Stomach (tissue), 8 donors: ENCODE measurements at regions not wholly inside any gene's neighbourhood (a gene's known extent, or its start where the extent isn't known, plus 50 kb on each side); places are given as distances from the start of the nearest gene placed in this dataset.

ENCODE experiments used
- DNase-seq, 2 donors: peaks; one replicate each; pipeline versions ENCODE4 v3.0.0 to v3.0.0-alpha.2; 2013 to 2019
- H3K27ac ChIP-seq, 5 donors: fragments of 200-600 bp in 4 of 5; sonication (generic) in 4 of 5; one replicate each; pipeline ENCODE4 v1.5.1; 2013 to 2019; ENCODE audit warnings: mild to moderate bottlenecking in 1 of 5, moderate library complexity in 1 of 5
- H3K27me3 ChIP-seq, 3 donors: fragments of 200-600 bp; sonication (generic); one replicate each; pipeline ENCODE4 v1.5.1; 2017 to 2019; ENCODE audit warnings: mixed run types in 1 of 3
- H3K36me3 ChIP-seq, 4 donors: fragments of 200-600 bp; sonication (generic); 1 replicate in 3 of 4; 2 replicates in 1 of 4; pipeline ENCODE4 v1.5.1; 2016 to 2019
- H3K4me1 ChIP-seq, 4 donors: fragments of 200-600 bp; sonication (generic); one replicate each; pipeline ENCODE4 v1.5.1; 2016 to 2019
- H3K4me3 ChIP-seq, 4 donors: fragments of 200-600 bp; sonication (generic) in 3 of 4; one replicate each; pipeline ENCODE4 v1.5.1; 2016 to 2019; ENCODE audit warnings: mild to moderate bottlenecking in 1 of 4
- H3K9me3 ChIP-seq, 4 donors: fragments of 200-600 bp; sonication (generic); one replicate each; pipeline ENCODE4 v1.5.1; 2016 to 2019
- EP300 ChIP-seq: sonication (generic); formaldehyde crosslinking; IDR thresholded peaks from one replicate; pipeline ENCODE4 v1.6.1; 2017; ENCODE audit warnings: antibody characterized with exemption
- POLR2A ChIP-seq, 4 donors: fragments of 450-650 bp; IDR thresholded peaks; one replicate each; pipeline ENCODE4 v1.6.1; 2016; ENCODE audit warnings: antibody characterized with exemption in 4 of 4, control low read depth in 2 of 4, mild to moderate bottlenecking in 1 of 4, moderate library complexity in 1 of 4
- POLR2AphosphoS5 ChIP-seq, 3 donors: sonication (generic); formaldehyde crosslinking; IDR thresholded peaks; one replicate each; pipeline ENCODE4 v1.6.1; 2016; ENCODE audit warnings: antibody characterized with exemption in 3 of 3
- WGBS, 5 donors: extraction: QIAGEN DNeasy Blood & Tissue Kit in 3 of 5; methylation state at CpG; one replicate each; pipeline versions ENCODE4 v1.1.5 to v1.1.7; 2013 to 2018; 5-methylcytosine and 5-hydroxymethylcytosine counted together
- intact Hi-C: fragments of 100-400 bp; cut with DNase I; formaldehyde crosslinking; loops from one replicate; pipeline ENCODE4 v1.15.1; 2023; ENCODE audit warnings: low total_unique reads
- TF ChIP-seq, protein P1 (sequence below), 7 experiments: fragments of 450-650 bp in 4 of 7; fragments of 200-600 bp in 3 of 7; sonication (generic) in 3 of 7; IDR thresholded peaks; one replicate each; pipeline ENCODE4 v1.5.1; 2016 to 2019; ENCODE audit warnings: antibody characterized with exemption in 7 of 7, control low read depth in 2 of 7, mild to moderate bottlenecking in 1 of 7
- donor health status: healthy with polysubstance abuse.
- donor health status: Bipolar disorder and iron deficiency.
- donor health status: healthy.

GRCh38 chr12:88958153-88958552 lies 377.9 kb upstream of the KITLG start:
- H3K27me3 ChIP-seq: no peaks in the 10 kb centered on the region
- H3K4me1 ChIP-seq: peaks cover 0 to 17% (median 2%) of the 10 kb centered on the region in 4 donors
- intact Hi-C loops: no loop called here
- H3K27ac ChIP-seq: no peak overlapping the region
- DNase-seq: no peak
- no peak overlapping the region for H3K4me3 ChIP-seq
- no peak for TF ChIP-seq POLR2A (IDR thresholded peaks at IDR 0.05)
- H3K9me3 ChIP-seq: no peaks in the 10 kb centered on the region
- H3K36me3 ChIP-seq: no peaks in the 10 kb centered on the region

- Histone ChIP-seq H3K36me3 (no peaks in the 10 kb centered on the region), H3K9me3 (no peaks in the 10 kb centered on the region), H3K27ac (no peak overlapping the region), H3K4me3 (no peak overlapping the region), H3K4me1 (peaks cover 0 to 24% (median 2%) of the 10 kb centered on the region in 4 donors), H3K27me3 (no peaks in the 10 kb centered on the region)
- DNase-seq: no peak
- 90 to 94% (median 92%) methylated on average over 3 of the region's 3 CpGs for WGBS, 5 donors
- TF ChIP-seq POLR2A (IDR thresholded peaks at IDR 0.05) (no peak), EP300 (no peak), POLR2AphosphoS5 (IDR thresholded peaks at IDR 0.05) (no peak)
- TF ChIP-seq, protein P1, sequence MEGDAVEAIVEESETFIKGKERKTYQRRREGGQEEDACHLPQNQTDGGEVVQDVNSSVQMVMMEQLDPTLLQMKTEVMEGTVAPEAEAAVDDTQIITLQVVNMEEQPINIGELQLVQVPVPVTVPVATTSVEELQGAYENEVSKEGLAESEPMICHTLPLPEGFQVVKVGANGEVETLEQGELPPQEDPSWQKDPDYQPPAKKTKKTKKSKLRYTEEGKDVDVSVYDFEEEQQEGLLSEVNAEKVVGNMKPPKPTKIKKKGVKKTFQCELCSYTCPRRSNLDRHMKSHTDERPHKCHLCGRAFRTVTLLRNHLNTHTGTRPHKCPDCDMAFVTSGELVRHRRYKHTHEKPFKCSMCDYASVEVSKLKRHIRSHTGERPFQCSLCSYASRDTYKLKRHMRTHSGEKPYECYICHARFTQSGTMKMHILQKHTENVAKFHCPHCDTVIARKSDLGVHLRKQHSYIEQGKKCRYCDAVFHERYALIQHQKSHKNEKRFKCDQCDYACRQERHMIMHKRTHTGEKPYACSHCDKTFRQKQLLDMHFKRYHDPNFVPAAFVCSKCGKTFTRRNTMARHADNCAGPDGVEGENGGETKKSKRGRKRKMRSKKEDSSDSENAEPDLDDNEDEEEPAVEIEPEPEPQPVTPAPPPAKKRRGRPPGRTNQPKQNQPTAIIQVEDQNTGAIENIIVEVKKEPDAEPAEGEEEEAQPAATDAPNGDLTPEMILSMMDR (IDR thresholded peaks at IDR 0.05): no peak
- intact Hi-C loops: no loop called here
Measured at GRCh38 chr12:88957358-88957757, 377.1 kb upstream of the KITLG start.

- intact Hi-C loops: no loop called here
- DNase-seq: no peak
- Histone ChIP-seq H3K27ac (no peak overlapping the region), H3K4me3 (no peak overlapping the region), H3K27me3 (no peaks in the 10 kb centered on the region), H3K9me3 (no peaks in the 10 kb centered on the region), H3K36me3 (no peaks in the 10 kb centered on the region), H3K4me1 (peaks cover 0 to 30% (median under 1%) of the 10 kb centered on the region in 4 donors)
- WGBS, 5 donors: 35 to 55% (median 44%) methylated on average over 5 of the region's 5 CpGs
- TF ChIP-seq POLR2AphosphoS5 (IDR thresholded peaks at IDR 0.05) (no peak), POLR2A (IDR thresholded peaks at IDR 0.05) (no peak), EP300 (no peak)
- TF ChIP-seq, protein P1 (IDR thresholded peaks at IDR 0.05): no peak
Measured at GRCh38 chr12:88955531-88955930, 375.3 kb upstream of the KITLG start.

GRCh38 chr12:88953029-88953586 lies 372.8 kb upstream of the KITLG start:
- Histone ChIP-seq H3K9me3 (no peaks in the 10 kb centered on the region), H3K4me1 (peaks cover 0 to 30% (median 0%) of the 10 kb centered on the region in 4 donors), H3K27me3 (no peaks in the 10 kb centered on the region), H3K36me3 (no peaks in the 10 kb centered on the region), H3K4me3 (no peak overlapping the region), H3K27ac (no peak overlapping the region)
- intact Hi-C loops: no loop called here
- TF ChIP-seq EP300 (no peak), POLR2AphosphoS5 (IDR thresholded peaks at IDR 0.05) (no peak), POLR2A (IDR thresholded peaks at IDR 0.05) (no peak)
- TF ChIP-seq, protein P1 (IDR thresholded peaks at IDR 0.05): no peak
- WGBS, 5 donors: 83 to 90% (median 87%) methylated on average over 9 of the region's 9 CpGs
- no peak for DNase-seq

GRCh38 chr12:88952562-88952942 lies 372.3 kb upstream of the KITLG start:
- DNase-seq: peak; percentile 16 to 54

More at GRCh38 chr12:88952562-88952942, 372.3 kb upstream of the KITLG start:
- intact Hi-C loops: no loop called here
- TF ChIP-seq POLR2AphosphoS5 (IDR thresholded peaks at IDR 0.05) (no peak), POLR2A (IDR thresholded peaks at IDR 0.05) (no peak), EP300 (no peak)
- TF ChIP-seq, protein P1 (IDR thresholded peaks at IDR 0.05): no peak
- Histone ChIP-seq H3K36me3 (no peaks in the 10 kb centered on the region), H3K27ac (no peak overlapping the region), H3K27me3 (no peaks in the 10 kb centered on the region), H3K4me3 (no peak overlapping the region), H3K4me1 (peaks cover 0 to 30% (median 0%) of the 10 kb centered on the region in 4 donors), H3K9me3 (no peaks in the 10 kb centered on the region)
- 88 to 100% (median 93%) methylated on average over 1 of the region's 1 CpG for whole genome bisulfite sequencing, 5 donors
